Lung (tissue), 11 donors: ENCODE measurements at regions not wholly inside any gene's neighbourhood (a gene's known extent, or its start where the extent isn't known, plus 50 kb on each side); places are given as distances from the start of the nearest gene placed in this dataset.

Experiments used
- ATAC-seq: fragments of 200-7000 bp; cut with Tn5 transposase; one replicate; pipeline ENCODE4 v1.9.1; 2020; ENCODE audit warnings: moderate number of reproducible peaks; ENCODE audit not compliant: insufficient read depth, low FRiP score
- DNase-seq, 3 donors: peaks; one replicate each; pipeline ENCODE4 v3.0.0-alpha.2; 2013 to 2017
- H3K27ac ChIP-seq, 2 donors: one replicate each; pipeline ENCODE4 v1.5.1; 2013; ENCODE audit warnings: mild to moderate bottlenecking in 2 of 2, moderate library complexity in 2 of 2, control low read depth in 1 of 2, inconsistent platforms in 1 of 2, low read depth in 1 of 2, low read length in 1 of 2
- H3K27me3 ChIP-seq, 3 donors: one replicate each; pipeline ENCODE4 v1.5.1; 2013; ENCODE audit warnings: low read length in 2 of 3; ENCODE audit not compliant: control insufficient read depth in 3 of 3, insufficient read depth in 3 of 3
- H3K36me3 ChIP-seq, 4 donors: one replicate each; pipeline ENCODE4 v1.5.1; 2013; ENCODE audit warnings: low read length in 4 of 4, mild to moderate bottlenecking in 1 of 4, moderate library complexity in 1 of 4; ENCODE audit not compliant: control insufficient read depth in 4 of 4, insufficient read depth in 4 of 4
- H3K4me1 ChIP-seq, 5 donors: one replicate each; pipeline ENCODE4 v1.5.1; 2013; ENCODE audit warnings: low read length in 5 of 5, mild to moderate bottlenecking in 2 of 5, moderate library complexity in 1 of 5; ENCODE audit not compliant: control insufficient read depth in 5 of 5, insufficient read depth in 5 of 5
- H3K4me3 ChIP-seq: one replicate; pipeline ENCODE4 v1.5.1; 2013; ENCODE audit warnings: mild to moderate bottlenecking, control low read depth, moderate library complexity
- H3K9ac ChIP-seq, 2 donors: one replicate each; pipeline ENCODE4 v1.5.1; 2013; ENCODE audit warnings: low read length in 2 of 2, control low read depth in 1 of 2; ENCODE audit not compliant: insufficient read depth in 1 of 2
- H3K9me3 ChIP-seq, 4 donors: one replicate each; pipeline ENCODE4 v1.5.1; 2013; ENCODE audit warnings: low read length in 3 of 4, mild to moderate bottlenecking in 1 of 4, moderate library complexity in 1 of 4; ENCODE audit not compliant: control insufficient read depth in 4 of 4, insufficient read depth in 3 of 4
- CTCF ChIP-seq: IDR thresholded peaks from 2 replicates; pipeline ENCODE4 v1.5.1; 2012; ENCODE audit warnings: mild to moderate bottlenecking; ENCODE audit errors: control extremely low read depth, extremely low read depth
- WGBS, 2 donors: extraction: QIAGEN DNeasy Blood & Tissue Kit; methylation state at CpG; one replicate each; pipeline ENCODE4 v1.1.7; 2013; 5-methylcytosine and 5-hydroxymethylcytosine counted together
- donor health status: control.
- donor health status: control.
- donor health status: Bipolar disorder and iron deficiency.
- donor health status: healthy.
- donor health status: DM: yes; HTN: yes; CAD: no.

GRCh38 chr2:120817956-120818325, 82.3 kb downstream of the GLI2 start:
- TF ChIP-seq CTCF: no peak
- Histone ChIP-seq H3K9me3 (peaks cover 0 to 5% (median 0%) of the 10 kb centered on the region in 4 donors), H3K9ac (no peak overlapping the region), H3K4me1 (peaks cover 0 to 52% (median 30%) of the 10 kb centered on the region in 5 donors), H3K4me3 (no peak overlapping the region), H3K27me3 (no peaks in the 10 kb centered on the region), H3K27ac (no peak overlapping the region), H3K36me3 (no peaks in the 10 kb centered on the region)
- WGBS, 2 donors: 86 to 96% methylated on average over 3 of the region's 3 CpGs
- ATAC-seq (no peak), DNase-seq (no peak)

GRCh38 chr2:120818441-120818920, 82.8 kb downstream of the GLI2 start:
- Histone ChIP-seq H3K27me3 (no peaks in the 10 kb centered on the region), H3K36me3 (no peaks in the 10 kb centered on the region), H3K9me3 (peaks cover 0 to 5% (median 0%) of the 10 kb centered on the region in 4 donors), H3K4me1 (peaks cover 0 to 52% (median 30%) of the 10 kb centered on the region in 5 donors), H3K27ac (no peak overlapping the region), H3K4me3 (no peak overlapping the region), H3K9ac (no peak overlapping the region)
- no peak for ATAC-seq
- DNase-seq: peak in 2 of 3 donors; percentile 31 to 38
- WGBS, 2 donors: 72 to 73% methylated on average over 10 of the region's 10 CpGs
- TF ChIP-seq CTCF: no peak

GRCh38 chr2:120819720-120820210, 84.1 kb downstream of the GLI2 start:
- Histone ChIP-seq H3K27ac (no peak overlapping the region), H3K27me3 (no peaks in the 10 kb centered on the region), H3K9ac (peak overlapping the region in 1 of 2 donors; percentile 54), H3K4me1 (peaks cover 0 to 52% (median 30%) of the 10 kb centered on the region in 5 donors), H3K36me3 (no peaks in the 10 kb centered on the region), H3K9me3 (peaks cover 0 to 3% (median 0%) of the 10 kb centered on the region in 4 donors), H3K4me3 (no peak overlapping the region)
- TF ChIP-seq CTCF: no peak
- WGBS, 2 donors: 78% methylated on average over 5 of the region's 5 CpGs
- no peak for ATAC-seq
- DNase-seq: no peak
